ENCODE measurements at regions not wholly inside any gene's neighbourhood (a gene's known extent, or its start where the extent isn't known, plus 50 kb on each side); places are given as distances from the start of the nearest gene placed in this dataset.

DNA sequence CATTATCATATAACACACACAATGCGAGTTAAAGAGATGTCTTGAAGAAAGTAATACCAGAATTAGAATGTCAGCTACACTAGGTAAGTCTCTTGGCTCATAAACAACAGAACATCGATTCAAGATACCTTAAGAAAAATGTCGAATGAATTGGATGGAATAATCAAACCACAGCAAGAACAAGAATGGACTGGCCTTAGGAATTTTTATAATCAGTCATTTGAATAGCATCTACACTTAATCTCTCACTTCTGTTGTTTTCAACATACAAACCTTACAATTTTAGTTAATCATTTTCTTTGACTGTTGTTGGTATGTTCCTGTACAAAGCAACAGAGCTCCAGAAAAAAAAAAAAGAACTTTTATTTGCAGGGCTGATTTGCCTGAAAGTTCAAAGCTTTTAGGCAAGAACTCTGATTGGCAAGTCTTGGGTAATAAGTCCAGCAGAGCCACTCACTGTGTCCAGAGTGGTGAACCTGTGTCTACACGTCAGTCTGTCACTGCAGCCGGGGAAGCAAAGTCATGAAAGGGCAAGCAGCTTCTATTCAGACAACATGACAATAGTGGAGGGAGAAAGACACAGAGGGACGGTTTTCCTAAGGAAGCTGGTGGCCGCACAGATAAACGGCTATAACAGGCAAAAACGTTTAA lies 1026.1 kb upstream of the MIR17HG start:
- TF ChIP-seq, protein P1, sequence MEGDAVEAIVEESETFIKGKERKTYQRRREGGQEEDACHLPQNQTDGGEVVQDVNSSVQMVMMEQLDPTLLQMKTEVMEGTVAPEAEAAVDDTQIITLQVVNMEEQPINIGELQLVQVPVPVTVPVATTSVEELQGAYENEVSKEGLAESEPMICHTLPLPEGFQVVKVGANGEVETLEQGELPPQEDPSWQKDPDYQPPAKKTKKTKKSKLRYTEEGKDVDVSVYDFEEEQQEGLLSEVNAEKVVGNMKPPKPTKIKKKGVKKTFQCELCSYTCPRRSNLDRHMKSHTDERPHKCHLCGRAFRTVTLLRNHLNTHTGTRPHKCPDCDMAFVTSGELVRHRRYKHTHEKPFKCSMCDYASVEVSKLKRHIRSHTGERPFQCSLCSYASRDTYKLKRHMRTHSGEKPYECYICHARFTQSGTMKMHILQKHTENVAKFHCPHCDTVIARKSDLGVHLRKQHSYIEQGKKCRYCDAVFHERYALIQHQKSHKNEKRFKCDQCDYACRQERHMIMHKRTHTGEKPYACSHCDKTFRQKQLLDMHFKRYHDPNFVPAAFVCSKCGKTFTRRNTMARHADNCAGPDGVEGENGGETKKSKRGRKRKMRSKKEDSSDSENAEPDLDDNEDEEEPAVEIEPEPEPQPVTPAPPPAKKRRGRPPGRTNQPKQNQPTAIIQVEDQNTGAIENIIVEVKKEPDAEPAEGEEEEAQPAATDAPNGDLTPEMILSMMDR (IDR thresholded peaks at IDR 0.05) = no peak
- TF ChIP-seq EZH2 (IDR thresholded peaks at IDR 0.05) (no peak), EZH2phosphoT487 (IDR thresholded peaks at IDR 0.05) (no peak)

Measured in neural progenitor cell (in vitro differentiated cells).